Stimulated activated CD8-positive, alpha-beta memory T cell treated with anti-CD3 and anti-CD28 coated beads, Interleukin-4, amount 100 ng/mL, for 1 hour (primary cell): ENCODE measurements at regions not wholly inside any gene's neighbourhood (a gene's known extent, or its start where the extent isn't known, plus 50 kb on each side); places are given as distances from the start of the nearest gene placed in this dataset.
"Not testable (repeated sequence)": the region's sequence is repeated elsewhere in the genome, so short reads cannot be mapped to it uniquely, and the experiment has no call there.

Source experiments
- DNase-seq, 2 donors: peaks; one replicate each; pipeline ENCODE4 v3.0.0-alpha.2; 2020; ENCODE audit warnings: low read depth in 2 of 2, low spot score in 1 of 2

DNA sequence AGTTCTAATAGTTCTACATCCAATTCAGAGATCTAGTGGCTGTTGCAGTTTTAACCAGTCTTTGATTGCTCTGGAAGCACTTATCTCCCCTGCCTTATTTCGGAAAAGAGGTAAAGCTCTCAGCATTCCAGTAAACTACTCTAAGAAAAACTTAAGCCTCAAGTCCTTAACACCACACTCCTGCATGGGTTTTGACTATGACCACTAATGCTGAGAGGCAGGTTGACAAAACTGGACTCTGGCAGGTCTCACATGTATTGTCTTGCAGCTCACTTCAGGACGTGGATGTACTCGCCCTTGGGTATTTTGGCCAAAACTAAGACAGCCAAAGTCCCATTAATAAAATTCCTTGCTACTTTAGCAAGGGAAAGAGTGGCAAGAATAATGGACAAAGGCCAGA, 405.9 kb upstream of the GRM7 start:
- no peak for DNase-seq

DNA sequence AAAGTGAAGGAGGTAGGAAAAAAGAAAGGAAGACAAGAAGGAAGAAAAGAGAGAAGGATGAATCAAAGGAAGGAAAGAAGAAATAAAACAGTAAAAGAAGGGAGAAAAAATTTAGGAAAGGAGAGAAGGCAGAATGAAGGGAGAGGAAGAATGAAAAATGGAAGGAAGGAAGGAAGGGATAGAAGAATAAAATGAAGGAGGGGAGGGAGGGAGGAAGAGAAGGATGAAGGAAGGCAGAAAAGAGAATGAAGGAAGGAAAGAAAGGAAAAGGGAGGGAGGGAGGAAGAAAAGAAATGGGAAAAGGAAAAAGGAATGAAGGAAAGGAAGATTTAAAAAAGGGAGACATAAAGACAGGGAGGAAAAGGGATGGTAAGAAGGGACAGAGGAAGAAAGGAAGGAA, 393.7 kb upstream of the GRM7 start:
- DNase-seq: no peak

DNA sequence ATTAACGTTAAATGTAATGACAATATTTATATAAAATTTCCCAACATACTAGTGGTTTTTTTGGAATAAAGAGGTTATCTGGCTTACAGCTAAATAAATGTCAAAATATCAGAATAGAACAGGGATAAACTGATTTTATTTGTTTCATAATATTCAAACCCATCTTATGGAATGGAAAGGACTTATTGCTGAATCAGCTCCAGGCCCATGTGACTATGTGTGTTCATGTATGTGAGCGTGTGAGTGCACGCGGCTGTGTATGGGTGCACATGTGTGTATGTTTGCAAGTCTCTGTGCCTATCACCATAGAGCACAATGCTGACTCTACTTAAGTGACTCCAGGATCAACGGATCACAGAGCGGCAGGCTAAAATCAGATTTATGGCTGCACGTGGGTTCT, 392.3 kb upstream of the GRM7 start:
- DNase-seq: no peak

DNA sequence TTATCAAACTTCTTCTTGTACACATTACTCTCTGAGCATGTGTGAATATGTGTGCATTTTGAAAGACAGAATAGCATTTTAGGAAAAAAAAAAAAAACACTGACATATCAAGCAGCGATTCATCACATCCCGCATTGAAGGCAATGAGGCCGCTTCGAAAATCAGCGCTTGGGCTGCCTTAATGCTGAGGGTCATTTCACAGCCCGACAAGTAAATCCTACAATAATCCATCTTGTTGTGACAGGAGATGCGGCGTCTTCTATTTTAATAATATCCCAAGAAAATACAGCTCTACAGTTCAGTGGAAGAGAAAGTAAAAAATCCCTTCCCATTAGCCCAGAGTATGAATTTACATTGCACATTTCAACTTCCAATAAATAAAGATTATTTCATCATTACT, 389.2 kb upstream of the GRM7 start:
- DNase-seq: no peak

DNA sequence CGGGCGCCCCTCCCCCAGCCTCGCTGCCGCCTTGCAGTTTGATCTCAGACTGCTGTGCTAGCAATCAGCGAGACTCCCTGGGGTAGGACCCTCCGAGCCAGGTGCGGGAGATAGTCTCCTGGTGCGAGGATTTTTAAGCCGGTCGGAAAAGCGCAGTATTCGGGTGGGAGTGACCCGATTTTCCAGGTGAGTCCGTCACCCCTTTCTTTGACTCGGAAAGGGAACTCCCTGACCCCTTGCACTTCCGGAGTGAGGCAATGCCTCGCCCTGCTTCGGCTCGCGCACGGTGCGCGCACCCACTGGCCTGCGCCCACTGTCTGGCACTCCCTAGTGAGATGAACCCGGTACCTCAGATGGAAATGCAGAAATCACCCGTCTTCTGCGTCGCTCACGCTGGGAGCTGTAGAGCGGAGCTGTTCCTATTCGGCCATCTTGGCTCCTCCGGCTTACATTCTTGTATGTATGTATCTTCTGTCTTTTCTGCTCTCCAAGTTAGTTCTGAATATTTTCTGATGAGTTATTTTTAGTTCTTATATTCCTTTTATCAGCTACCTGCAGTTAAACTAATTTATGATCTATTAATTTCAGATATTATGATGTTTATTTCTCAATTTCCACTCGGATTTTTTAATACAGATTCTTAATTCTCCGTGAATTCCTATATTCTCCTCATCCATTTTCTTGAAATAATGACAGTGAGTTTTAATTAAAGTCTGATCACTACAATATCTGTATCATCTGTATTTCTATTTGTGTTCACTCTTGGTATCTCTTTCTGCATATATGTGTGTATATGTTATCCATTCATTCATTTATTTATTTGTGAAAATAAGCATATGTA, 370.2 kb upstream of the GRM7 start:
- not testable (repeated sequence) for DNase-seq

DNA sequence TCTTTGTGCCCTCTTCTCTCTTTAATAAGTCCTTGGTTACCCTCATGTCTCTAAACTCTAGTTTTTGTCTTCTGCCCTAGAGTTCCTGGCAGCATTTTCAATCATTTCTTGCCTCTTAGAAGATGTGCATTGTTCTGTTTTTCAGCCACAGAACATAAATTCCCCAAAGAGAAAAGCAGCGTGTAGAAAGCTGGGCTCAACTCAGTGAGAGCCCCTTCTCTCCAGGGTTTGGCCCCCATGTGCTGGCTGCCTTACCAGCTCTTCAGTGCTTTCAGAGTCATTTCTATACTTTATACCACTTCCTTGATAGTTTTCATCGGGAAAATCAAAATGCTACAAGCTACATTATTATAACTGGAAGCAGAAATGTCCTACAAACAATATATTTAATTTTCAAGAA, 369.1 kb upstream of the GRM7 start:
- no peak for DNase-seq

DNA sequence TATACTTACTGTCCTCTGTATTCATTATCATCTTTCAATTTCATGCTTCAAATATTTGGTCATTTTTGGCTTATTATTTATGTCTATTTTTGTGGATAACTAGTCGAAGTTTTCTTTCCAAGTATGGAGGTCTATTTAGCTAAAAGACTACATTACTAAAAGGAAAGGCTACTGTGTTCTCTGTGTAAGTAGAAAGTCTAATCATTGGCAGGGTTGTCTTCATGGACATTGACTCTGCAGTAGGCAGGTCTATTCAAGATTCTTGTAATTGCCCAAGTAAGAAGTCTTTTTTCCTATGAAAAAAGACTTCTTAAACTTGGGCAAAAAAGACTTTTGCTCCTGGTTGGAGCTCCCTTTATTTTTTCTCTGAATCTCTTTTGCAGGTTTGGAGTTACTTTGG, 368.6 kb upstream of the GRM7 start:
- DNase-seq: no peak

DNA sequence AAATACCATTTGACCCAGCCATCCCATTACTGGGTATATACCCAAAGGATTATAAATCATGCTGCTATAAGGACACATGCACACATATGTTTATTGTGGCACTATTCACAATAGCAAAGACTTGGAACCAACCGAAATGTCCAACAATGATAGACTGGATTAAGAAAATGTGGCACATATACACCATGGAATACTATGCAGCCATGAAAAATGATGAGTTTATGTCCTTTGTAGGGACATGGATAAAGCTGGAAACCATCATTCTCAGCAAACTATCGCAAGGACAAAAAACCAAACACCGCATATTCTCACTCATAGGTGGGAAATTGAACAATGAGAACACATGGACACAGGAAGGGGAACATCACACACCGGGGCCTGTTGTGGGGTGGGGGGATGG, 362.0 kb upstream of the GRM7 start:
- DNase-seq: not testable (repeated sequence)

DNA sequence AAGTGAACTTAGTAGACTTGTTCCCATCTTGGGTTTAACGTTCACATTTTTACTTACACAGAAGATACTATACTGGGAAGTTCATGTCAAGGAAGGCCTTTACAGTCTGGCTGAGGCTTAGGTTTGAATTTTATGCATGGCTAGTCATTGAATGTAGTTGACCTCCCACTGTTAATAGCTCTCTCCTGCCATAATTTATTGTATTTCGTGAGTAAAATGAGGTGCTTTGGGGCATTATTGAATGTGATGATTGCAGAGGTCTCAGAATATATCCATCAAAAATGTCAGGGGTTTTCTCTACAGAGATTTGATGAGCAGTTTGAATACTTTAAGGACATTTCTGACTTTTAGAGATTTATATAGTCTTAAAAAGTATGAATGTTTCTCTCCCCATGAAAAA, 356.6 kb upstream of the GRM7 start:
- no peak for DNase-seq

DNA sequence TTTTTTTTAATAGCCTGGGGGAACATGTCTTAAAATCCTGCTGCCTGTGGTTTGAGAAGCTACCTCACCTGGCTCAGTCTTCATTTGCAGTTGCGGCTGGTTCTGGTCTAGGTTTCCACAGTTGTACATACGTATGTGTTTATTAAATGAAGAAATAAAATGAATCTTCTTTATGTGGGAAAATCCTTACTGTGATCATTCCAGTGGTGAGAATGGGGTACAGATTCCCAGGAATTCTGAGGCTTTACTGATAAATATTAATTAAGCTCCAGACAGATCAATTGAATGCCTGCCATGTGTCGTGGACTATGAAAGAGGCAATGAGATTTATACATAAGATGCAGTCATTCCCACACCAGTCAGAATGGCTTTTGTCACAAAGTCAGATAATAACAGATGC, 356.1 kb upstream of the GRM7 start:
- no peak for DNase-seq

DNA sequence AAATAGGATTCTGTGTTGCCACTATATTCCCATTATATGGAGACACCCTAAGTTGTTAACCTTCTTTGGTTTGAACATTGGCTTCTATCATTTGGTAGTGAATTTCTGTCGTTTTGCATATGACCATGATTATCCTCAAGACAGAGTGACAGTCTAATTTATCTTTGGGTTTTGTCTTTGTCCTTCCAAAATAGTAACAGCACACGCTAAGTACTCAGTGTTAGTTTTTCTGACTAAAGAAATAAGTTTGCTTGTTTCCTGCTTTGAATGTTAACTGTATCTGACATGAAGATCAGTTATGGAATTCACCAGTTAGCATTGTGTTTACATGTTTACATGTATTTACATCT, 352.5 kb upstream of the GRM7 start:
- no peak for DNase-seq

DNA sequence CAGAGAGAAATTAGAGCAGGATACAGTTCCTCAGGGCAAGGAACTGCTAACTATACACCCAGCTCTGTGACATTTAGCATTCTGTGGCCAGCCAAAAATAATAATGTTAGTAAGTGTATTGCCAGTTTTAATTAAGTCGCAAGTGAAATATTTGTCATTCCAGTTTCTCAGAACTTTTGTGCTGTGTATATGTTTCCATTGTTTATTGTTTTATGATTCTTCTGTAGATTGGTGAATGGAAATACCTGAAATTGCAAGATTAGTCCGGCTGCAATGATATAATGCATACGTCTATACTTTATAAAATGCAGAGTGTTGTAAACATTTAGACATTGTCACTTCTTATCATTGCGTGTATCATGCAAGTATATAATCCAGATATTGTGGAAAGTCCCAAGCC, 351.3 kb upstream of the GRM7 start:
- DNase-seq: no peak

DNA sequence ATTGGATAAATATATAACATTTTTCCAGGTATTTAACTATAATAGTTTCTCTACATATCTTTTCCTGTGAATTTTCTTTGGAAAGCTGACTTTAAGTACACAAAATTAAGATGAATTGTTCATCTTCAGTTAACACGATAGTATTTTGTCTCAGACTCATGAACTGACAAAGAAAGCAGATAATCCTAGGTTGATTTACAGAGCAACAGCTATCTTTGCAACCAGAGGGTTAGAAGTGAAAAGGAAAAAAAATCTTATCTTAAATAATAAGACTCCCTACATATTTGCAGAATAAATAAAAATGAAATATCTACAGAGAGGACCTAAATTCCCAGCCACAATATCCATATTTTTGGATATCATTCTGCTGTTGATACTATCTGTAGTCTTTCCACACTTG, 350.2 kb upstream of the GRM7 start:
- DNase-seq: no peak

DNA sequence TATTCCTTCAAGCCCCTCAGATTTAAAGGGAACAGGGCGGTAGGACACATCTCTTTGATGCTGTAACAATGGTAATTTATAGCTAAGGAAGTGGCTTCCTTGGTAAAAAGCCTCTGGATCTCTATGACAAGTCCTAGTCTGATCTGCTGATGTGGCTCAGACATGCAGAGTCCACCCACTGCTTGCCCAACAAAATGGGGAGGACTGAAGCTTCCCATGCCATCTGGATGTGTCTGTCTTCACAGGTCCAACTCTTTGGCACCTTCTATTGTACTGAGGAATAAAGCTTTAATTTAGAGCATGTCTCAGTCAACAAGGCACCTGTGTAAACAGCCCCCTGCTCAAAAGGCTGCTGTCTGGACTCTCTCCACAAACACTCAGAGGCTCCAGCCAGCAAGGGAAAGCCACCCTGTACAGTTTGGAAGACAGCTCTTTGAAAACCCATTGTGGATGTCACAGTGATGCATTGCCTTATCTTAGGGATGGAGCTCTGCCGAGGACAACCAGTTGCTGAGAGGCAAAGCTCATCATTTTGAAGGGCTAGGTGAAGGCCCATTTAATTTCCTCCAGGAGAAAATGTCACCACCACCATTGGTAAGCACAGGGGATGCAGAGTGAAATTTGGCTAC, 348.6 kb upstream of the GRM7 start:
- DNase-seq: no peak

DNA sequence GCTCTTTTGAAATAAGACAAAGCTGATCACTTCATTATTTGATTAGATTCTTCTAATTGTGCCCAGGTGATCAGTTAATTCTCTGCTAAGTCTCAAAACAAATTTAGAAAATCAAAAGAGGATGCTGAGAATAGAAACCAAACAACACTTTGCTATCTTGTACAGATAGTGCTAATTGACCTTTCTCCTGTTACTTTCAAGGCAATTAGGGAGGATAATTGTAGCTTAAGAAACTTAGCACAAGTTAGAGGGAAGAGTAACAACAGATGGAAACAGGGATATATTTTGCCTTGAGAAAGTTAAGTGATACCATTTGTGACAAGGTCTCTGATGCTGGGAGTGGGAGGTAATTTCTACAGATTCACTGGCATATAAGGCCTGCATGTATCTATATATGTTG, 344.8 kb upstream of the GRM7 start:
- no peak for DNase-seq

DNA sequence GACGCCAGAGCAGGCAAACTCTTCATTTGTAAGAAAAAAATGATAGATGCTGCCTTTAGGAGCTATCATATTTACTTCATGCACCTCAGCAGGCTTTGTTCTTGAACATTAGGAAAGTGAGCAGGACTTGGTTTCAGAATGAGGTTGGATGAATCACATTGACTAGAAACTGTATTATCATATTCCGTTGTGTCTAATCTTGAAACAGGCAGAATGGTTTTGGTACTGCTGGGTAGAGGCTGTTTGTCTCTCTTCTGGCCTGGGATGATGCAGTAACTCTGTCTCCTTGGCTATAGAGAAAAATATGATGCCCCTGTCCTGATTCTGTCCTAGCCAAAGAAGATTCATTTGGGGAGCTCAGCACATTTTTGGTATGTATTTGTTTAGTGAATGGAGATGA, 344.2 kb upstream of the GRM7 start:
- DNase-seq: no peak

DNA sequence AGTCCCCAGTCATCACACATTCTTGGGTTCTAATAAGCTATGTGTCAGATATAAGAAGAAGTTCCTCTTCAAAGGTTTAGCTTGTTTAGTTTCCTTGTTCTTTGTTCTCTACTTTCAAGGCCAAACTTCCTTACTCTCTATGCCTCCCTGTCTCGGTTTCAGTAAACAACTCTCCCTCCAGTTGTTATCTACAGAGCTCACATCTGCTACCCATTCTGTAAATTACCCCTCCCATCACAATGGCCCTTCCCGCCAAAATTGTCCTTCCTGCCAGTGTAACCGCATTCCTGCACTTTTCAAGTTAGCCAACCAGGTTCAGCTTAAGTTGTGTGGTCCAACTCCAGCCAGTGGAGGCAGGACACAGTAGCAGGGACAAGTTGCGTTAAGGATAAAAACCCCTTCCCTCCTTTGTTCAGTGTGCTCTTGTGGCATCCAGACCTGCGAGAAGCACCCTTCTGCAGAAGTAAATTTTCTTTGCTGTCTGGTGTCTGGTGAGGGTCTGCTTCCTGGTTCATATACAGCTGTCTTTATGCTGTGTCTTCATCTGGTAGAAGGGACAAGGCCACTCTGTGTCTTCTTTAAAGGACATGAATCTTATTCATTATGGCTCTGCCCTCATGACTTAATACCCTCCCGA, 342.1 kb upstream of the GRM7 start:
- no peak for DNase-seq

DNA sequence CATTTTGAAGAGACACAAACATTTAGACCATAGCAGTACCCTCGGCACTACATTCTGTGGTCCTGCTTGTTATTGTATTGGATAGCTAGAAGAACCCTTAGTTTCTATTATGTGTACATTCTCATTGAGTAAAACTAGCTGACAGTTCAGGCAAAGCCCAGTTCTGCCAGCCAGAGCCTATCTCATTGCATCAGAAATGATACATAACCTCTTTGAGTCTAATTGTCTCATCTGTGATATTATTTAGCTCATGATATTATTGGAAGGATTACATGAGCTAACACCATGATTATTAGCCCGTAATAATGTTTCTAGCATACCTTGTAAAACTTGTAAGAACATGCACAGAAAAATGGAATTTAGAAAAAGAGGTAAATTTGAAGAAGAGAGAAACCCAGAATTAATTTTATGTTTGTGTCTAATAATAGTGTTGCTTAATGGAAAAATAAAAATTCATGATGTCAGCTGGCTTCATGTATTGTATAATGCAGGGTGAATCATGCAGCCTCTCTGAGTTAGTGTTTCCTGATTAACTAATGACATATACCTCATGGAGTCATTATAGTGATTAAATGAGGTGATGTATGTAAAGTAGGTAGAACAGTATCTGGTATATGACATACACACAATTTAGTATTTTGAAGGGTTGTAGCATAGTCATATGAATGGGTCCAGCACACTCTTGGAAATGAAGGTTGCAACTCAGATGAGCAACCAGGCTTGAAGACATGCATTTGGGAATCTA, 339.4 kb upstream of the GRM7 start:
- no peak for DNase-seq

DNA sequence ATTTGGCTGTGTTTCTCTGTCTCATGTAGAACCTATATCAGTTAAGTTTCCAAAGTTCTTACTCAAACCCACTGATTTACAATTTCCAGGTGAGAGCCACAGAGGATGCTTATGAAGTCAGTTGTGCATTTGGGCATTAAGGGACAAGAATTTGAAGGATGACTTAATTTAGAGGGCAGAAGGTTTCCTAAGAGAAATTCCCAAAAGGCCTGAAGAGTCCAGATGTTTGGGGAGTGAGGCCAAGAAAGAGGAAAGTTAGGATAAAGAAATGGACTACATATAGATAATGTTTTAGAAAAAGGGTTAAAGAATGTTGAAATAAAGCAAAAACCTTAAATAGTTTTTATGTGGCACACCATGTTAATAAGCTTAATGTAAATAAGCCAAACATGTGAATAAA, 338.7 kb upstream of the GRM7 start:
- DNase-seq: no peak

DNA sequence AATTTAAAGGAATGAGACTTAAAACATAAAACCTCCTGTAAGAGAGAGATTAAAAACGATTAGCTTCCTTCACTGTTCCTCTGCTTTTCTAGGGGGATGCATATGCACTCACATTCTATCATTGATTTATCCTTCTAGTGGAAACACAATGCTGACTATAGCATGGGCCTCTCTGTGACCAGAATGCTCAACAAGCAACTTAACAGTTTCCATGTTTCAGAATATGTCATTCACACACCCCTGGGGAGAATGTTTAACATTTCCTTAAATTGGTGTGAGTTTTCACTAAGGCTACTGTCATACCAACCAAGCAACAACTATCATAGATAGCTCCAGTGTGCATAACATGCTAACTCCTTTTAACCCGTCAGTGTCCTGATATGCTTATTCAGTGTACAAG, 337.9 kb upstream of the GRM7 start:
- no peak for DNase-seq

DNA sequence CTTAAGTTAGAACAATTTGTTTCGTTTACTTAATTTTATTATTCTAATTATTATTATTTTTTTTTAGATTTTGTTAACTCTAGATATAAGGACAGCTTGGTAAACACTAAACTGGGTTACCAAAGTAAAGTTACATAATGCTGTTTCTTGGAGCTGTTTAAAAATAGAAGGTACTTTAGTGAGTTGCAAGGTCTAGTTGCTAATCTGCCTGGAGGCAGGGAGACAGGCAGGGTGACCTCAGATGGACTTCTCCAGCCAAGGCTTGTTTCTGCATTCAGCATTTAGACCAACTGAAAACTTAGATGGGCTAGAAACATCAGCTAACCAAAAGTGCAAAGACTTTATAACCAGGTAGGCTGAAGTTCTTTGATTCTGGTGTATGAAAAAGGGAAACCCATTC, 336.4 kb upstream of the GRM7 start:
- DNase-seq: no peak

DNA sequence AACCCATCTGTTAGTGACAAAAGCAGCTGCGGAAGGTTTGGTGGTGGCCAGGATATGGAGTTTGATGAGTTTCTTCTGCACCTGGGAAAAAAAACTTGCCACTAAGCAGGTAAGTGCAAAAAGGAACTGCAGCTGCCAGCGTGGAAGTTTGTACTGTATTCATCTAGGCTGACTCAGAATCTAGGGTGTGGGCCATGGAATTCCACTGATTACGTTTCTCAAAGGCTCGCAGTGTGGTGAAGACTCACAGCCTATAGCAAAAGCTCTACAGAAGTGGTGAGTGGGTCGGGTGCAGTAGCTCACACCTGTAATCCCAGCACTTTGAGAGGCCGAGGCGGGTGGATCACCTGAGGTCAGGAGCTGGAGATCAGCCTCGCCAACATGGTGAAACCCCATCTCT, 334.6 kb upstream of the GRM7 start:
- no peak for DNase-seq
